Ishikawa (cell line): ENCODE measurements at regions not wholly inside any gene's neighbourhood (a gene's known extent, or its start where the extent isn't known, plus 50 kb on each side); places are given as distances from the start of the nearest gene placed in this dataset.

Experiments used
- FOXM1 ChIP-seq: IDR thresholded peaks from 2 replicates; pipeline ENCODE4 v1.6.1; 2012; ENCODE audit warnings: low read depth, borderline replicate concordance
- MAX ChIP-seq: IDR thresholded peaks from 2 replicates; pipeline ENCODE4 v1.6.1; 2012
- NFIC ChIP-seq: IDR thresholded peaks from 2 replicates; pipeline ENCODE4 v1.6.1; 2012
- RAD21 ChIP-seq: IDR thresholded peaks from 2 replicates; pipeline ENCODE4 v1.6.1; 2012; ENCODE audit warnings: low read depth
- REST ChIP-seq: IDR thresholded peaks from 2 replicates; pipeline ENCODE4 v1.6.1; 2012; ENCODE audit warnings: low read depth, mild to moderate bottlenecking
- TAF1 ChIP-seq: IDR thresholded peaks from 2 replicates; pipeline ENCODE4 v1.6.1; 2012; ENCODE audit warnings: low read depth, mild to moderate bottlenecking

- TF ChIP-seq FOXM1 (no peak), REST (no peak), TAF1 (no peak), RAD21 (no peak), MAX (no peak), NFIC (no peak)
Measured at GRCh38 chr5:82859451-82860140, 217.6 kb downstream of the TMEM167A start.
